H1 (cell line): ENCODE measurements at regions not wholly inside any gene's neighbourhood (a gene's known extent, or its start where the extent isn't known, plus 50 kb on each side); places are given as distances from the start of the nearest gene placed in this dataset.

Experiments
- CTCF ChIA-PET: fragments of 300-600 bp; sonication (Branson Sonifier 250); formaldehyde crosslinking; loops from one replicate; lab custom pipeline; 2021; ENCODE audit not compliant: partially characterized antibody; lab: Charles Lee
- POLR2A ChIA-PET: fragments of 300-600 bp; sonication (Branson Sonifier 250); formaldehyde crosslinking; loops from one replicate; lab custom pipeline; 2021; ENCODE audit warnings: inconsistent platforms; ENCODE audit not compliant: partially characterized antibody; lab: Charles Lee
- DNase-seq, 2 experiments: peaks; one replicate each; pipeline versions ENCODE4 v3.0.0 to v3.0.0-alpha.2; 2010 to 2022; ENCODE audit warnings: low spot score in 2 of 2, low read depth in 1 of 2, mixed read lengths in 1 of 2
- FAIRE-seq: peaks from 2 replicates; lab custom pipeline; 2011; peaks lifted over from hg19 to GRCh38; lab: Jason Lieb, UNC
- H2AFZ ChIP-seq: 2 replicates; pipeline ENCODE4 v1.8.1; 2012; ENCODE audit warnings: low read length, inconsistent platforms
- H2AK5ac ChIP-seq: 2 replicates; pipeline ENCODE4 v1.6.1; 2013; ENCODE audit warnings: low read depth, low read length
- H2BK120ac ChIP-seq: replicated peaks from 2 replicates; pipeline ENCODE3; 2013; ENCODE audit warnings: low read depth, low read length, inconsistent platforms
- H2BK12ac ChIP-seq: 2 replicates; pipeline ENCODE4 v1.6.1; 2013; ENCODE audit warnings: low read depth, low read length
- H2BK15ac ChIP-seq: 2 replicates; pipeline ENCODE4 v1.6.1; 2013; ENCODE audit warnings: low read length
- H2BK20ac ChIP-seq: 2 replicates; pipeline ENCODE4 v1.6.1; 2013; ENCODE audit warnings: low read length
- H2BK5ac ChIP-seq: 2 replicates; pipeline ENCODE4 v1.6.1; 2013; ENCODE audit warnings: low read depth, low read length
- H3K14ac ChIP-seq: 2 replicates; pipeline ENCODE4 v1.6.1; 2013; ENCODE audit warnings: inconsistent platforms; ENCODE audit not compliant: insufficient read length
- H3K18ac ChIP-seq: 2 replicates; pipeline ENCODE4 v1.6.1; 2013; ENCODE audit warnings: low read length; ENCODE audit errors: extremely low read depth
- H3K23ac ChIP-seq: 2 replicates; pipeline ENCODE4 v1.6.1; 2013; ENCODE audit warnings: inconsistent platforms; ENCODE audit not compliant: insufficient read length
- H3K23me2 ChIP-seq: 2 replicates; pipeline ENCODE4 v1.6.1; 2013; ENCODE audit warnings: low read depth, low read length
- H3K27ac ChIP-seq: 2 replicates; pipeline ENCODE4 v1.6.1; 2011; ENCODE audit warnings: low read depth, low read length, inconsistent platforms
- H3K27me3 ChIP-seq, 4 experiments: replicated peaks in 1 of 4; 1 replicate in 1 of 4; 2 replicates in 3 of 4; pipeline versions ENCODE4 v1.6.1 to v1.8.1; 2011 to 2013; ENCODE audit warnings: low read length in 3 of 4, mild to moderate bottlenecking in 3 of 4, inconsistent platforms in 2 of 4, mixed read lengths in 2 of 4, moderate library complexity in 1 of 4; ENCODE audit not compliant: control insufficient read depth in 3 of 4, insufficient read depth in 3 of 4; ENCODE audit errors: extremely low read depth in 1 of 4
- H3K36me3 ChIP-seq, 4 experiments: 2 replicates each; pipeline versions ENCODE4 v1.6.1 to v1.8.1; 2011 to 2013; ENCODE audit warnings: mild to moderate bottlenecking in 4 of 4, low read length in 3 of 4, moderate library complexity in 2 of 4, control low read depth in 1 of 4, inconsistent platforms in 1 of 4; ENCODE audit not compliant: insufficient read depth in 4 of 4, control insufficient read depth in 2 of 4
- H3K4ac ChIP-seq: replicated peaks from 2 replicates; pipeline ENCODE3; 2013; ENCODE audit warnings: low read length, low read depth, mixed read lengths, inconsistent platforms; ENCODE audit not compliant: insufficient read length
- H3K4me1 ChIP-seq, 4 experiments: replicated peaks in 1 of 4; 1 replicate in 1 of 4; 2 replicates in 3 of 4; pipeline versions ENCODE4 v1.6.1 to v1.8.1; 2011 to 2013; ENCODE audit warnings: low read length in 3 of 4, inconsistent platforms in 2 of 4, mixed read lengths in 1 of 4; ENCODE audit not compliant: insufficient read depth in 4 of 4, control insufficient read depth in 3 of 4
- H3K4me2 ChIP-seq, 2 experiments: 2 replicates each; pipeline versions ENCODE4 v1.6.1 to v1.8.1; 2011 to 2013; ENCODE audit warnings: low read depth in 2 of 2, low read length in 2 of 2, control low read depth in 1 of 2, inconsistent platforms in 1 of 2, mild to moderate bottlenecking in 1 of 2; ENCODE audit not compliant: insufficient read depth in 1 of 2
- H3K4me3 ChIP-seq, 4 experiments: fragments of 200-600, 300-600 bp in 1 of 4; sonication (generic), shearing (Covaris generic), sonication (Bioruptor Twin) in 1 of 4; 2 replicates each; pipeline versions ENCODE4 v1.5.1 to v1.8.1; 2011 to 2016; ENCODE audit warnings: low read length in 4 of 4, low read depth in 3 of 4, control low read depth in 2 of 4, inconsistent platforms in 2 of 4, mild to moderate bottlenecking in 2 of 4, mixed read lengths in 1 of 4, moderate library complexity in 1 of 4; ENCODE audit not compliant: insufficient read depth in 2 of 4; ENCODE audit errors: extremely low read depth in 1 of 4
- H3K56ac ChIP-seq: replicated peaks from 2 replicates; pipeline ENCODE3; 2013; ENCODE audit warnings: low read depth, mild to moderate bottlenecking, mixed read lengths, low read length, inconsistent platforms; ENCODE audit not compliant: insufficient read length
- H3K79me1 ChIP-seq: 2 replicates; pipeline ENCODE4 v1.6.1; 2013; ENCODE audit warnings: low read depth, low read length, control low read depth
- H3K79me2 ChIP-seq, 2 experiments: 2 replicates each; pipeline versions ENCODE4 v1.6.1 to v1.8.1; 2012 to 2013; ENCODE audit warnings: low read length in 2 of 2, mild to moderate bottlenecking in 2 of 2, inconsistent platforms in 1 of 2; ENCODE audit not compliant: insufficient read depth in 2 of 2, control insufficient read depth in 1 of 2
- H3K9ac ChIP-seq, 4 experiments: replicated peaks in 1 of 4; 1 replicate in 1 of 4; 2 replicates in 3 of 4; pipeline versions ENCODE4 v1.6.1 to v1.8.1; 2011 to 2013; ENCODE audit warnings: low read depth in 3 of 4, low read length in 3 of 4, control low read depth in 2 of 4, mild to moderate bottlenecking in 2 of 4, moderate library complexity in 2 of 4, inconsistent platforms in 1 of 4; ENCODE audit errors: extremely low read depth in 1 of 4
- H3K9me3 ChIP-seq, 2 experiments: 2 replicates each; pipeline versions ENCODE4 v1.6.1 to v1.8.1; 2012 to 2013; ENCODE audit warnings: mild to moderate bottlenecking in 2 of 2, moderate library complexity in 2 of 2, control low read depth in 1 of 2, inconsistent platforms in 1 of 2, low read depth in 1 of 2, low read length in 1 of 2, mixed read lengths in 1 of 2; ENCODE audit not compliant: insufficient read depth in 2 of 2
- H4K20me1 ChIP-seq, 2 experiments: replicated peaks in 1 of 2; 2 replicates each; pipeline versions ENCODE3 to v1.8.1; 2011 to 2013; ENCODE audit warnings: inconsistent platforms in 2 of 2, low read length in 2 of 2, mild to moderate bottlenecking in 1 of 2; ENCODE audit not compliant: insufficient read depth in 2 of 2, control insufficient read depth in 1 of 2
- H4K5ac ChIP-seq: 2 replicates; pipeline ENCODE4 v1.6.1; 2013; ENCODE audit warnings: low read length, low read depth, mixed read lengths, inconsistent platforms; ENCODE audit not compliant: insufficient read length
- H4K8ac ChIP-seq: 2 replicates; pipeline ENCODE4 v1.8.0; 2013; ENCODE audit warnings: mild to moderate bottlenecking, moderate library complexity, low read length, inconsistent platforms; ENCODE audit not compliant: insufficient read depth; ENCODE audit errors: extremely low read depth
- H4K91ac ChIP-seq: replicated peaks from 2 replicates; pipeline ENCODE3; 2013; ENCODE audit warnings: low read length, mixed read lengths, inconsistent platforms; ENCODE audit not compliant: insufficient read length
- ATF3 ChIP-seq: IDR thresholded peaks from 2 replicates; pipeline ENCODE4 v1.6.1; 2011; ENCODE audit warnings: low read depth, mild to moderate bottlenecking, low read length; ENCODE audit not compliant: insufficient read depth
- BACH1 ChIP-seq: IDR thresholded peaks from 2 replicates; pipeline ENCODE4 v1.6.1; 2012; ENCODE audit warnings: low read length, improper control_type of control experiment
- E2F6 ChIP-seq: IDR thresholded peaks from 2 replicates; pipeline ENCODE4 v1.6.1; 2012; ENCODE audit warnings: inconsistent platforms
- FOSL1 ChIP-seq: IDR thresholded peaks from 2 replicates; pipeline ENCODE4 v1.6.1; 2011; ENCODE audit warnings: mild to moderate bottlenecking, low read depth, low read length, moderate library complexity; ENCODE audit not compliant: insufficient read depth
- KDM5A ChIP-seq: fragments of 200-600 bp; IDR thresholded peaks from 2 replicates; pipeline ENCODE4 v1.7.1; 2012; ENCODE audit warnings: mild to moderate bottlenecking, low read length, inconsistent platforms, mixed read lengths
- RAD21 ChIP-seq, 2 experiments: IDR thresholded peaks in 1 of 2; conservative IDR thresholded peaks in 1 of 2; 2 replicates each; pipeline ENCODE4 v1.6.1; 2011; ENCODE audit warnings: low read depth in 2 of 2, low read length in 2 of 2, improper control_type of control experiment in 1 of 2, inconsistent platforms in 1 of 2, mild to moderate bottlenecking in 1 of 2, moderate library complexity in 1 of 2
- RXRA ChIP-seq: IDR thresholded peaks from 2 replicates; pipeline ENCODE4 v1.6.1; 2011; ENCODE audit warnings: low read depth, mild to moderate bottlenecking, low read length, moderate library complexity; ENCODE audit not compliant: insufficient read depth
- SP2 ChIP-seq: IDR thresholded peaks from 2 replicates; pipeline ENCODE4 v1.6.1; 2012; ENCODE audit warnings: mild to moderate bottlenecking, low read length, inconsistent platforms
- SP4 ChIP-seq: IDR thresholded peaks from 2 replicates; pipeline ENCODE4 v1.6.1; 2012; ENCODE audit warnings: low read length, inconsistent platforms
- SRF ChIP-seq: IDR thresholded peaks from 2 replicates; pipeline ENCODE4 v1.6.1; 2011; ENCODE audit warnings: mild to moderate bottlenecking, low read depth, low read length, moderate library complexity
- TAF7 ChIP-seq: optimal IDR thresholded peaks from 2 replicates; pipeline ENCODE3; 2011; ENCODE audit warnings: low read depth, mild to moderate bottlenecking, inconsistent platforms, low read length, moderate library complexity, borderline replicate concordance
- WGBS, 2 experiments: shearing (Covaris generic) in 1 of 2; methylation state at CpG; one replicate each; pipeline versions ENCODE4 v1.1.6 to v1.1.7; 2013 to 2015; ENCODE audit warnings: low lambda C conversion rate in 2 of 2, mixed read lengths in 2 of 2, inconsistent platforms in 1 of 2, low coverage in 1 of 2, missing lambda C conversion rate in 1 of 2; ENCODE audit not compliant: insufficient replicate concordance in 2 of 2, insufficient coverage in 1 of 2, insufficient read length in 1 of 2; ENCODE audit errors: extremely low coverage in 1 of 2, missing lambda C conversion rate in 1 of 2; 5-methylcytosine and 5-hydroxymethylcytosine counted together

DNA sequence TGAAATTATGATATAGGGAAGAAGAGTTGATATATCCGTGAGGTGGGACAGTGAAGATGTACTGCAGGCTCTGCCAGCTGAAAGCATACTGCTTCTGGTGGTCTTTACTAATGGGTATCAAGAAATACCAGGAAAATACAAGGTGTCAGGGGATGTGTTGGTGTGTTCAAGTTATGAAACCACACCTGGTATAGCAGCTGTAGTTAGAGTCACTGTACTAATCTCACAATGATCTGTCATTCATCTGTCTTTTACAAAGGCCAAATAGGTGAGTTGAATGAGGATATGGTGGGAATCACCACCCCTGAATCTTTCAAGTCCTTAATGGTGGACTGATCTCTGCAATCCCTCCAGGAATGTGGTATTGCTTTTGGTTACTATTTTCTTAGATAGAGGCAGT lies 152.7 kb downstream of the NFKBIZ start:
- WGBS, 2 experiments = 92% methylated on average over 1 of the region's 1 CpG; no CpG with 5 or more reads in 1 of the 2 experiments
- Histone ChIP-seq H2BK15ac (no peak overlapping the region), H3K79me2 (no peaks in the 10 kb centered on the region), H4K20me1 (no peaks in the 10 kb centered on the region), H3K4me1 (no peaks in the 10 kb centered on the region), H2BK12ac (no peak overlapping the region), H3K23ac (no peak overlapping the region), H3K79me1 (no peaks in the 10 kb centered on the region), H3K23me2 (no peaks in the 10 kb centered on the region), H3K27me3 (no peaks in the 10 kb centered on the region), H2AFZ (no peak overlapping the region), H3K56ac (no peak overlapping the region), H3K4ac (no peak overlapping the region), H3K14ac (no peak overlapping the region), H2BK5ac (no peak overlapping the region), H4K5ac (no peak overlapping the region), H3K4me3 (no peak overlapping the region), H4K91ac (no peak overlapping the region), H3K9ac (no peak overlapping the region), H3K18ac (no peak overlapping the region), H3K36me3 (no peaks in the 10 kb centered on the region), H3K27ac (no peak overlapping the region), H3K9me3 (no peaks in the 10 kb centered on the region), H2AK5ac (no peak overlapping the region), H2BK20ac (no peak overlapping the region), H3K4me2 (no peak overlapping the region), H4K8ac (no peak overlapping the region), H2BK120ac (no peak overlapping the region)
- POLR2A ChIA-PET = no interaction called here
- no peak for TF ChIP-seq SP4
- no peak for TF ChIP-seq TAF7
- TF ChIP-seq SRF = no peak
- no peak for TF ChIP-seq RXRA
- no peak for TF ChIP-seq SP2
- TF ChIP-seq FOSL1 = no peak
- TF ChIP-seq RAD21 (IDR thresholded peaks at IDR 0.05 in 1 of 2, conservative IDR thresholded peaks at IDR 0.05 in 1 of 2; ENCODE audit: low read depth in 2 of 2, low read length in 2 of 2) = no peak
- TF ChIP-seq KDM5A = no peak
- no peak for TF ChIP-seq BACH1
- TF ChIP-seq ATF3 = no peak
- no peak for TF ChIP-seq E2F6
- CTCF ChIA-PET = no interaction called here
- FAIRE-seq (no peak), DNase-seq (no peak)
